Central memory CD8-positive, alpha-beta T cell (primary cell): ENCODE measurements at regions not wholly inside any gene's neighbourhood (a gene's known extent, or its start where the extent isn't known, plus 50 kb on each side); places are given as distances from the start of the nearest gene placed in this dataset.

ENCODE experiments used
- ATAC-seq: fragments of 150-1000 bp; cut with Tn5 transposase; replicated peaks from 2 replicates; pipeline ENCODE4 v1.10.0; 2022; ENCODE audit warnings: mild to moderate bottlenecking, moderate FRiP score, moderate number of reproducible peaks; ENCODE audit not compliant: poor library complexity, severe bottlenecking; ENCODE audit errors: extremely low read depth
- DNase-seq, 2 donors: peaks; one replicate each; pipeline ENCODE4 v3.0.0; 2021; ENCODE audit warnings: low spot score in 2 of 2
- H3K27ac Mint-ChIP-seq: one replicate; pipeline ENCODE4 v1.8.0; 2022; ENCODE audit warnings: low read depth, mild to moderate bottlenecking, moderate library complexity, mixed read lengths
- H3K27me3 Mint-ChIP-seq: one replicate; pipeline ENCODE4 v1.8.0; 2022; ENCODE audit warnings: mixed read lengths
- H3K36me3 Mint-ChIP-seq: one replicate; pipeline ENCODE4 v1.8.0; 2022; ENCODE audit warnings: mild to moderate bottlenecking, moderate library complexity, mixed read lengths; ENCODE audit not compliant: insufficient read depth
- H3K4me1 Mint-ChIP-seq: one replicate; pipeline ENCODE4 v1.8.0; 2022; ENCODE audit warnings: mixed read lengths
- H3K4me3 Mint-ChIP-seq: one replicate; pipeline ENCODE4 v1.8.0; 2022; ENCODE audit warnings: mild to moderate bottlenecking, moderate library complexity, mixed read lengths
- H3K9me3 Mint-ChIP-seq: one replicate; pipeline ENCODE4 v1.8.0; 2022; ENCODE audit warnings: mixed read lengths

DNA sequence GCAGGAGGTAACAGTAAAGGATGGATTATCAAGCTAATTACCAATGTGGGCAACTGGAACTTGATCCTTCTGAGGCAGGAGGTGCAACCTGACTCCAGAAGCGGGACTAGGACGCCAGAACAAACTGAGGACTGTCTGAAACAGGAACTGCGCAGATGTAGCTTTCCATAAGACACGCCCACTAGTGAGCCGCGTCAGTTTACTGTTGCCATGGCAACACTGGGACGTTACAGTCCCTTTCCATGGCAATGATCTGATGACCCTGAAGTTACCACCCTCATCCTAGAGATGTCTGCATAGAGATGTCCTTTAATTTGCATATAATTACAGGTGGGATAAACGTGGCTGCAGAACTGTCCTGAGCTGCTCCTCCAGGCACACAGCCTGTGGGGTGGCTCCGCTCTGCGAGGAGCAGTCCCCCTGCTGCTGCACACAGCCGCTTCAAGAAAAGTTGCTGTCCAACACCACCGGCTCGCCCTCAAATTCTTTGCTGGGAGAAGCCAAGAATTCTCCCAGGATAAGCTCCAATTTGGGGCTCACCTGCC lies 816.6 kb downstream of the UQCRFS1 start:
- no peak overlapping the region for H3K4me3 Mint-ChIP-seq
- no peak for DNase-seq
- peaks cover 1% of the 10 kb centered on the region for H3K36me3 Mint-ChIP-seq
- no peaks in the 10 kb centered on the region for H3K27me3 Mint-ChIP-seq
- H3K27ac Mint-ChIP-seq = no peak overlapping the region
- no peak for ATAC-seq
- peaks cover 5% of the 10 kb centered on the region for H3K4me1 Mint-ChIP-seq
- peaks cover 8% of the 10 kb centered on the region for H3K9me3 Mint-ChIP-seq

DNA sequence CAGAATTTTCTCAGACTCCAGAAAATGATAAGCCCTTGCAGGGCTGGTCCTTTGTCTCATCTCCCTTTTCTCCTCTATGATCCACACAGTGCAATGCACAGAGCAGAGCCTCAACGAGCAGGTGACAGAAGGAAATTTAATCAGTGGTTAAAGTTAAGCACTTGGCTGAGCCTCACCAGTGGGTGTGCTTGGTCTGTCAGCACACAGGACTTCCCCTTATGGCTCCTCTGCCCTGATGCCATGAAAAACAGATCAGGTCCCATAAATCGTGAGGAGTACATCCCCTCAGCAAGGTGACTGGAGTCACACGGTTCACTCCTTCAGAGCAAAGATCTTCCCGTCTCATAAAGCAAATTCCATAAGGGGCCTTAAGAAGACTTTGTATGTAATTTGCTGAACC lies 818.2 kb downstream of the UQCRFS1 start:
- ATAC-seq = no peak
- no peak overlapping the region for H3K4me3 Mint-ChIP-seq
- H3K27ac Mint-ChIP-seq = no peak overlapping the region
- peaks cover 5% of the 10 kb centered on the region for H3K4me1 Mint-ChIP-seq
- no peaks in the 10 kb centered on the region for H3K27me3 Mint-ChIP-seq
- no peak for DNase-seq
- peaks cover 13% of the 10 kb centered on the region for H3K9me3 Mint-ChIP-seq
- peaks cover 1% of the 10 kb centered on the region for H3K36me3 Mint-ChIP-seq

DNA sequence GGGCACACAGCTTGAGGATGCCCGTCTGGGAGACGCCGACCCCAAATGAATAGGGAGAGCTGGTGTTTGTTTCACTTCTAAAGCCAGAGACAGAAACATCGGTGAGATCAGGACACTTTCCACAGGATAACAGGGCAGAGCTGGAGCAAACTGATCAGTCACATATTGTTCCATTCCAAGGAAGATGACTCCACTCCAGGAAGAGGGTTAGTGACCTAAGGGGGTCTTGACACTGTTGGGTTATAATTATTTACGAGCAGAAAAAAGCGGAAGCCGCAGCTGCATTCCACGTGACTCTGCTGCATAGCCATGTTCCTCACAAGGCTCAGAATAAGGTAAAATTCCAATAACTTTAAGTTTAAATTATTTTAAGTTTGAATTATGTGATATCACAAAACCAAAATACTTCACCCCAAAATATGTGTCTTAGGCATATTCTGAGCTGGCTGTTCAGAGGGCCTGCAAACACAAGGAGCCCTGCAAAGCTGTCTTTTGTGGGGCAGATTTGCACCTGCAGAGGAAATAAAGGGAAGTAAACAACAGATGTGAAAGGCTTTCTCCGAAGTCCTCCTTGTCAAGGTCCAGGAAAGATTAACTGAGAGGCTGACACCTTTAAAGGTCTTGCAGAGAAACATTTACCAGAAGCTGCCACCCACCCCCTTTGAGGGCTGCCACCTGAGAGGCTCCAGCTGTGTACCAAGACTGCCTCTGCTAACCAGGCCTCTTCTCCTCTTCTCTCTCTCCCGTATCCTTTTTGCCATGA lies 819.2 kb downstream of the UQCRFS1 start:
- Mint-ChIP-seq H3K4me1 (peaks cover 5% of the 10 kb centered on the region), H3K27me3 (no peaks in the 10 kb centered on the region), H3K27ac (peak overlapping the region; percentile 10), H3K9me3 (peaks cover 6% of the 10 kb centered on the region), H3K36me3 (peaks cover 1% of the 10 kb centered on the region), H3K4me3 (peak overlapping the region; percentile 5)
- no peak for ATAC-seq
- no peak for DNase-seq

DNA sequence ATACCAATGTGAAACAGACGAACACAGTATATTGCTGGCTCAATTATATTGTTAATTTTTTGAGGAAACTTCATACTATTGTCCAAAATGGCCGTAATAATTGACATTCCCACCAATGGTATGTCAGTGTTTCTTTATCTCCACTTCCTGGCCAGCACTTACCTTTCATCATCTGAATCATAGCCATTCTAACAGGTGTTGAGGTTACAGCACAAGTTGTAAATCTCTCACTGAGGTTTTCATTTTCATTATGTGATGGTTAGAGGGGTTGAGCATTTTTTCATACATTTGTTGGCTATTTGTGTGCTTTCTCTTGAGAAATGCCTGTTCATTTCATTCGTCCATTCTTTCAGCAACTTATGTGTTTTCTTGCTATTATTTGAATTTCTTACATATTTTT lies 824.0 kb downstream of the UQCRFS1 start:
- no peak for ATAC-seq

DNA sequence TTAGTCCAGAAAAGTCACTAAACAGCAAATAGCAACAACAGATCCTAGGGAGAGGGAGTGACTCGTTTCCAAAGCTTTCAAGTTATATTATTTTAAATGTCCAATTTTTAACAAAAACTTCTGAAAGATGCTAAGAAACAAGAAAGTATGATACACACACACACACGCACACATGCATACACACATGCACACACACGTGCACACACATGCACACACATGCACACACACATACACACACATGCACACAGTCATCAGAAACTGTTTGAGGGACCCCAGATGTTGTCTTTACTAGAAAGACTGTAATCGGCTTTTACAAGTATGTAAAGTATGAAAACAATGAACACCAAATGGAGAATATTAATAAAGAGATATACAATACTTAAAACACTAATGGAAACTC lies 825.4 kb downstream of the UQCRFS1 start:
- Mint-ChIP-seq H3K4me3 (no peak overlapping the region), H3K27me3 (no peaks in the 10 kb centered on the region), H3K36me3 (no peaks in the 10 kb centered on the region)

More for the DNA sequence above, 824.0 kb downstream of the UQCRFS1 start:
- DNase-seq = no peak
- no peak overlapping the region for H3K27ac Mint-ChIP-seq
- peaks cover 1% of the 10 kb centered on the region for H3K36me3 Mint-ChIP-seq
- no peak overlapping the region for H3K4me3 Mint-ChIP-seq
- peaks cover 8% of the 10 kb centered on the region for H3K4me1 Mint-ChIP-seq
- peaks cover 21% of the 10 kb centered on the region for H3K9me3 Mint-ChIP-seq
- H3K27me3 Mint-ChIP-seq = no peaks in the 10 kb centered on the region

DNA sequence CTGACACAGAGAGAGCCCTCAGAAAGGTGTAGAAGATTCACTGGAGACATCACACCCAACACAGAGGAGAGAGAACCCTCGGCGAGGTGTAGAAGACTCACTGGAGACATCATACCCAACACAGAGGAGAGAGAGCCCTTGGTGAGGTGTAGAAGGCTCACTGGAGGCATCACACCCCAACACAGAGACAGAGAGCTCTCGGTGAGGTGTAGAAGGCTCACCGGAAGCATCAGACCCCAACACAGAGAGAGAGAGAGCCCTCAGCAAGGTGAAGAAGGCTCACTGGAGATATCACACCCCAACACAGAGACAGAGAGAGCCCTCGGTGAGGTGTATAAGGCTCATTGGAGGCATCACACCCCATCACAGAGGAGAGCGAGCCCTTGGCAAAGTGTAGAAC lies 826.5 kb downstream of the UQCRFS1 start:
- peak overlapping the region; percentile 45 for H3K27ac Mint-ChIP-seq
- H3K9me3 Mint-ChIP-seq = peaks cover 21% of the 10 kb centered on the region
- no peaks in the 10 kb centered on the region for H3K36me3 Mint-ChIP-seq
- peaks cover 7% of the 10 kb centered on the region for H3K4me1 Mint-ChIP-seq
- DNase-seq = no peak
- ATAC-seq = no peak
- H3K27me3 Mint-ChIP-seq = no peaks in the 10 kb centered on the region
- H3K4me3 Mint-ChIP-seq = peak overlapping the region; percentile 1

More for the DNA sequence above, 825.4 kb downstream of the UQCRFS1 start:
- Mint-ChIP-seq H3K27ac (no peak overlapping the region), H3K9me3 (peaks cover 21% of the 10 kb centered on the region), H3K4me1 (peaks cover 7% of the 10 kb centered on the region)
- ATAC-seq = no peak
- no peak for DNase-seq

DNA sequence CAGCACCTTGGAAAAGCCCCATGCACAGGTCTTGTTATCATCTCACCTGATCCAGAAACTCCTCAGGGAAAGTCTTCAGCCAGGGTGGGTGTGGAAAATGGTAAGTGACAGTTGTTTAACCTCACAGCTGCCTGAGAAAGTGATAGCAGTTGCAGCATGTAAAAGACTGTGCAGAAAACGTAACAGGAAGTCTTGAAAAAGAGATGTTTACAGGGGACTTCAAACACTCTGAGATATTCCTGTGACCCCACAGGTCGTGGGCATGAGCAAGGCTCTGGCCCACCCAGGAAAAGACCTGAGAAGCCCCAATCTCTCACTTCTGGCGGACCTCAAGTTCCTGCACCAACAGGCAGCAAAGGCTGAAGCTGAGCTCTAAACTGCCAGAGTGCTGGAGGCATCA lies 826.9 kb downstream of the UQCRFS1 start:
- Mint-ChIP-seq H3K9me3 (peaks cover 21% of the 10 kb centered on the region), H3K36me3 (no peaks in the 10 kb centered on the region), H3K27ac (peak overlapping the region; percentile 45), H3K27me3 (peaks cover 4% of the 10 kb centered on the region), H3K4me1 (peaks cover 7% of the 10 kb centered on the region), H3K4me3 (peak overlapping the region; percentile 1)
- DNase-seq (no peak), ATAC-seq (no peak)

DNA sequence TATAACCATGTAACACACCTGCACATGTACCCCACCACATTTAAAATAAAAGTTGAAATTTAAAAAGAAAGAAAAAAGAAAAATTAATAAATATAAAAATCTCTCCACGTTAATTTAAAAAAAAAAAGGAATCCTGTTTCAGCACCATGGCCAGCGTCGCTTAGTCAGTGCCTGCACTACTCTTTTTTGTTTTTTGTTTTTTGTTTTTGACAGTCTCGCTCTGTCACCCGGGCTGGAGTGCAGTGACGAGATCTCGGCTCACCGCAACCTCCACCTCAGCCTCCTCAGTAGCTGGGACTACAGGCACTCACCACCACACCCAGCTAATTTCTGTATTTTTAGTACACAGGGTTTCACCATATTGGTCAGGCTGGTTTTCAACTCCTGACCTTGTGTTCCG lies 835.9 kb downstream of the UQCRFS1 start:
- Mint-ChIP-seq H3K27ac (no peak overlapping the region), H3K4me3 (no peak overlapping the region), H3K27me3 (peaks cover 8% of the 10 kb centered on the region)

DNA sequence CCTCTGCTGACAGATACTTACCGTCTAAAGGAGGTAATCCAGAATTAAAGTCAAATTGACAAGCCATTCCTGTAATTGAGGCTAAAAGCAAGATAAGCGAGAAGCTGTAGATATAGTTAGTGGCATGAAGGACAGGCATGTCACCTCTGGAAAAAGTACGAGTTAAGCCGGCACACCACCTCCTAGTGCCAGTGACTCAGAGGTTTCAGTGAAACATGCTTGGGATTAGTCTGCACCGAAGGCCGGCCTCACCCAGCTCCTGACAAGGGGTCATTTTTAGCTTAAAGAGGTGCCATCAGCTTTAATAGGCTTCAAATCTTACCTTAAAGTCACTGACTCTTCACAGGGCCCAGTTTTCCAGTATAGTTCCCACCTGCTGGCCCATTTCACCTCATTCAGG lies 838.0 kb downstream of the UQCRFS1 start:
- H3K4me1 Mint-ChIP-seq = no peaks in the 10 kb centered on the region
- H3K27ac Mint-ChIP-seq = no peak overlapping the region
- DNase-seq (no peak), ATAC-seq (no peak)
- peaks cover 7% of the 10 kb centered on the region for H3K9me3 Mint-ChIP-seq
- no peaks in the 10 kb centered on the region for H3K27me3 Mint-ChIP-seq
- no peaks in the 10 kb centered on the region for H3K36me3 Mint-ChIP-seq
- H3K4me3 Mint-ChIP-seq = no peak overlapping the region

More for the DNA sequence above, 835.9 kb downstream of the UQCRFS1 start:
- no peaks in the 10 kb centered on the region for H3K4me1 Mint-ChIP-seq
- H3K36me3 Mint-ChIP-seq = no peaks in the 10 kb centered on the region
- ATAC-seq = no peak
- no peak for DNase-seq
- H3K9me3 Mint-ChIP-seq = peaks cover 1% of the 10 kb centered on the region

- H3K4me1 Mint-ChIP-seq = no peaks in the 10 kb centered on the region
- DNase-seq = no peak
- ATAC-seq = no peak
- no peak overlapping the region for H3K4me3 Mint-ChIP-seq
- no peaks in the 10 kb centered on the region for H3K27me3 Mint-ChIP-seq
- no peaks in the 10 kb centered on the region for H3K36me3 Mint-ChIP-seq
- no peak overlapping the region for H3K27ac Mint-ChIP-seq
- peaks cover 7% of the 10 kb centered on the region for H3K9me3 Mint-ChIP-seq
Observed at GRCh38 chr19:28372576-28373247, 840.2 kb downstream of the UQCRFS1 start.

GRCh38 chr19:28367146-28367545 lies 845.8 kb downstream of the UQCRFS1 start:
- H3K27ac Mint-ChIP-seq = no peak overlapping the region
- H3K9me3 Mint-ChIP-seq = peaks cover 6% of the 10 kb centered on the region
- no peaks in the 10 kb centered on the region for H3K27me3 Mint-ChIP-seq
- H3K36me3 Mint-ChIP-seq = no peaks in the 10 kb centered on the region
- ATAC-seq = no peak
- no peak for DNase-seq
- H3K4me1 Mint-ChIP-seq = no peaks in the 10 kb centered on the region
- H3K4me3 Mint-ChIP-seq = no peak overlapping the region

- ATAC-seq (no peak), DNase-seq (no peak)
- Mint-ChIP-seq H3K9me3 (no peaks in the 10 kb centered on the region), H3K27ac (no peak overlapping the region), H3K4me1 (no peaks in the 10 kb centered on the region), H3K4me3 (no peak overlapping the region), H3K36me3 (no peaks in the 10 kb centered on the region), H3K27me3 (no peaks in the 10 kb centered on the region)
Observed at GRCh38 chr19:28363254-28363653, 849.7 kb downstream of the UQCRFS1 start.
